ENCODE measurements at regions not wholly inside any gene's neighbourhood (a gene's known extent, or its start where the extent isn't known, plus 50 kb on each side); places are given as distances from the start of the nearest gene placed in this dataset.

DNA sequence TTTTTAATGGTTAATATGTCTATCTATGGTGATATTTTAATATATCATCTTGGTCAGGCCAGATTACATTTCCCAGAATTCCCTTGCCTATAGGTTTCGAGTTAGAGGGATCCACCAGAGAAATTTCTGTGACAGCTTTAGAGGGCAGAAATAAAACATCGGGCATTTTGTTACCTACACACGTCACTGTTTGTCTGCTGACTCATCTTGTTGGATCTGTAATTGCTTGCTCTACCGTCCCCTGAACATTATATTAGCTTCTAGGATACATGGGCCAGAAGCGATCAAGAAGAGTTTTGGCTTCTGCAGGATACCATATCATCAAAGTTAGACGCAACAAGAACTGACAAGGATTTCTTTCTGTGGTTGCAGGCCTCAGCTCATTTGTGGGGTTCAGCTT lies 795.8 kb upstream of the GCFC2 start:
- Histone ChIP-seq H3K79me1 (ENCODE audit: low read length) (no peaks in the 10 kb centered on the region), H4K5ac (ENCODE audit: low read length) (no peak overlapping the region), H3K9ac (ENCODE audit: low read length) (no peak overlapping the region), H3K79me2 (ENCODE audit: control insufficient read depth, insufficient read depth, low read length) (no peaks in the 10 kb centered on the region), H2AK5ac (ENCODE audit: low read length) (no peak overlapping the region), H2BK120ac (ENCODE audit: low read depth, low read length) (no peak overlapping the region), H3K4me3 (ENCODE audit: low read length) (no peak overlapping the region), H3K18ac (ENCODE audit: low read length) (no peak overlapping the region), H2BK5ac (ENCODE audit: low read length) (no peak overlapping the region), H4K8ac (ENCODE audit: low read depth, low read length) (no peak overlapping the region), H3K56ac (ENCODE audit: low read length) (no peak overlapping the region), H3K4ac (ENCODE audit: low read depth, low read length) (no peak overlapping the region), H3K27me3 (ENCODE audit: insufficient read depth, low read length, poor library complexity) (no peaks in the 10 kb centered on the region), H3K4me1 (ENCODE audit: control insufficient read depth, low read depth, low read length) (no peaks in the 10 kb centered on the region), H2BK15ac (replicated peaks; ENCODE audit: low read depth) (no peak overlapping the region), H3K23ac (ENCODE audit: low read length) (no peak overlapping the region), H3K27ac (ENCODE audit: low read depth, low read length) (no peak overlapping the region), H3K4me2 (ENCODE audit: low read length) (no peak overlapping the region), H3K36me3 (ENCODE audit: control insufficient read depth, insufficient read depth, low read length) (no peaks in the 10 kb centered on the region)
- no peak for DNase-seq
- WGBS (ENCODE audit: extremely low coverage, insufficient coverage, low lambda C conversion rate), result no CpG with 5 or more reads among the region's 6 CpGs

DNA sequence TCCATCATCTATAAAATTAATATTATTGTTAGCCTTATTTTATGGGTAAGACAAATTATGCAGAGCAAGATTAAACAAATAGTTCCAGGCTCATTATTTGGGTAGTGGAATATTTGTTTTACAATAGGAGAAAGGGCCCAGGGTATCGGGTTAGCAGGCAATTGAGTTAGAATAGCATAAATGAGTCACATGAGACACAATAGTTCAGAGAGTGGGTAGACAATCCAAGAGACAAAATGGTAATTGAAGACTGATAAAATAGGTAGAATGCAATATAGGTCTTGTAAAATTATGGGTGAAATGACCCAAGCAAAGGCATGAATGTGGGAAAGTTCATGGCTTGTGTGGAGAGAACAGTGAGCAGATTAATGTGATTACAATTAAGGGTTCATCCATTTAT lies 790.9 kb upstream of the GCFC2 start:
- Histone ChIP-seq H3K4me3 (ENCODE audit: low read length) (no peak overlapping the region), H4K8ac (ENCODE audit: low read depth, low read length) (no peak overlapping the region), H3K9ac (ENCODE audit: low read length) (no peak overlapping the region), H3K4me2 (ENCODE audit: low read length) (no peak overlapping the region), H3K23ac (ENCODE audit: low read length) (no peak overlapping the region), H3K4me1 (ENCODE audit: control insufficient read depth, low read depth, low read length) (no peaks in the 10 kb centered on the region), H3K79me2 (ENCODE audit: control insufficient read depth, insufficient read depth, low read length) (no peaks in the 10 kb centered on the region), H2BK5ac (ENCODE audit: low read length) (no peak overlapping the region), H3K56ac (ENCODE audit: low read length) (no peak overlapping the region), H2BK120ac (ENCODE audit: low read depth, low read length) (no peak overlapping the region), H3K36me3 (ENCODE audit: control insufficient read depth, insufficient read depth, low read length) (no peaks in the 10 kb centered on the region), H3K27me3 (ENCODE audit: insufficient read depth, low read length, poor library complexity) (no peaks in the 10 kb centered on the region), H3K79me1 (ENCODE audit: low read length) (no peaks in the 10 kb centered on the region), H2BK15ac (replicated peaks; ENCODE audit: low read depth) (no peak overlapping the region), H2AK5ac (ENCODE audit: low read length) (no peak overlapping the region), H3K27ac (ENCODE audit: low read depth, low read length) (no peak overlapping the region), H3K4ac (ENCODE audit: low read depth, low read length) (no peak overlapping the region), H3K18ac (ENCODE audit: low read length) (no peak overlapping the region), H4K5ac (ENCODE audit: low read length) (no peak overlapping the region)
- WGBS (ENCODE audit: extremely low coverage, insufficient coverage, low lambda C conversion rate), result no CpG with 5 or more reads among the region's 1 CpG
- no peak for DNase-seq

DNA sequence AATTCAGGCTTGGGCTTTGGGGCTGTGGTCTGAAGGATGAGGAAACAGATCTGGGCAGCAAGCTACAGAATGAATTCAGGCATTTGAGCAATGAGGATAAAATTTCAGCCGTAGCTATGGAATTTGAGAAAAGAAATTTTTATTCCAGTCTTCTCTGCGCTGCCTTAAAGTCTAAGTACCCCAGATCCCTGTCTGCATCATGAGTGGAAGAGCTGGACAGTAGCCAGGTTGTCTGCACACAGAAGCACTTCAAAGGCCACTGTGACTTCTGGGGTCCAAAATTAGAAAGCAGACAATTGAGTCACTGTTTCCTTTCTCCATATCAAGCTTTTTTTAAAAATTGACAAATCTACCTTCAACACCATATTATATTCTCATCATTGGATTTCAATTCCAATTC lies 787.6 kb upstream of the GCFC2 start:
- no peaks in the 10 kb centered on the region for H3K79me1 ChIP-seq (ENCODE audit: low read length)
- H3K56ac ChIP-seq (ENCODE audit: low read length), result no peak overlapping the region
- peak overlapping the region; percentile 88 for H2BK15ac ChIP-seq (replicated peaks; ENCODE audit: low read depth)
- H2BK120ac ChIP-seq (ENCODE audit: low read depth, low read length), result no peak overlapping the region
- H3K4me2 ChIP-seq (ENCODE audit: low read length), result no peak overlapping the region
- H4K8ac ChIP-seq (ENCODE audit: low read depth, low read length), result no peak overlapping the region
- H3K27me3 ChIP-seq (ENCODE audit: insufficient read depth, low read length, poor library complexity), result no peaks in the 10 kb centered on the region
- no peaks in the 10 kb centered on the region for H3K79me2 ChIP-seq (ENCODE audit: control insufficient read depth, insufficient read depth, low read length)
- H3K18ac ChIP-seq (ENCODE audit: low read length), result peak overlapping the region; percentile 28
- no peak overlapping the region for H2AK5ac ChIP-seq (ENCODE audit: low read length)
- H3K4ac ChIP-seq (ENCODE audit: low read depth, low read length), result no peak overlapping the region
- no peak overlapping the region for H3K9ac ChIP-seq (ENCODE audit: low read length)
- no CpG with 5 or more reads among the region's 2 CpGs for WGBS (ENCODE audit: extremely low coverage, insufficient coverage, low lambda C conversion rate)
- H3K36me3 ChIP-seq (ENCODE audit: control insufficient read depth, insufficient read depth, low read length), result no peaks in the 10 kb centered on the region
- no peak overlapping the region for H3K23ac ChIP-seq (ENCODE audit: low read length)
- H3K27ac ChIP-seq (ENCODE audit: low read depth, low read length), result no peak overlapping the region
- H4K5ac ChIP-seq (ENCODE audit: low read length), result no peak overlapping the region
- no peak for DNase-seq
- no peaks in the 10 kb centered on the region for H3K4me1 ChIP-seq (ENCODE audit: control insufficient read depth, low read depth, low read length)
- H3K4me3 ChIP-seq (ENCODE audit: low read length), result no peak overlapping the region
- no peak overlapping the region for H2BK5ac ChIP-seq (ENCODE audit: low read length)

DNA sequence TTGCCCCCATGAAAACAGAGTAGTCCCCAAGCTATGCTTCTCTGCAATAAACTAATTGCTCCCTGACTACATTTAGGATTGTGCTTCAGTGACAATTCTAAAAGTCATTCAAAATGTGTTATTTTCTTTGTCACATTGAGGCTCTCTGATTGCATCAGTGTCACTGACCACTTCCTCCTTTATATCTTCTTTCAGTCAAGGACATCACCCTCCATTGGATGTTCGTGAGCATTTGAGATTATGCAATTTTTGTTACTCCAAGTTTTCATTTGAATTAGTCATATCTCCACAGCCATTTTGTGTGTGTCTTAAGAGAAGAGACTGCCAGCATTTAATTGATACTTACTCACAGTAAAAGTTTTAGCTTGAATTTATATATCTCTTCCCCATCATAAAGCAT lies 780.8 kb upstream of the GCFC2 start:
- Histone ChIP-seq H3K4me2 (ENCODE audit: low read length) (no peak overlapping the region), H3K56ac (ENCODE audit: low read length) (no peak overlapping the region)
- WGBS (ENCODE audit: extremely low coverage, insufficient coverage, low lambda C conversion rate), result no CpG with 5 or more reads among the region's 1 CpG

DNA sequence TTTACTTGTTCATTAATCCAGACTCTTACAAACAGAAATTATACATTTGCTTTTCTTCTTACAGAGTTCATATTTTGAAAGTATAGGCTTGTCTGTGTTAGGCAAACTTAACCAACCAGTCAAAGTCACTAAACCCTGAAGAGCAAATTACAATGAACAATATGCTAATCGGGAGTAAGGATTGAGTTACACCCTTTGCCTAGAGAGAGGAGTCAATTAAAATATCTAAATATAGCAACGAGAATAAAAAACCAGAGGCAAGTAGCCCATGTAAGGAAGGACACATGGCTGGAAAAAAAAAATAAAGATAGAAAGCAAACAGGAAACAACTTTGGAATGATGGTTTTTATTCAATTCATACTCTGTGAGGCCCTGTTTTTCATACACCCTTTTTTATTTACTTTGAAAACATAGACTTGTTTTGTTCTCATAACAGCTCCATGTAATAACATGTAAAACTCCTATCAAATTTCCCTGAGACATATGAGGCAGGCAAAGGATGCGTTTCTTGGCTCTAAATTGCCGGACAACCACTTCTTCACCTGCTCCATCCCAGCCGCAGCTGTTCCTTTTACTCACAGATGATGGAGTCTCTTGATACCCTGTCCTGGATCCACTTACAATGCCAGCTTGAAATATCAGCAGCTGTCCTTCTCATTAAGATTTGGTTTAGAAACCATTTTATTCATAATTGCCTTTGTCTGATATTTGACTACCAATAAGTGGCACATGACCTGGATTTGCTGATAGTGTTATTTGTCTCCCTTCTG lies 767.7 kb upstream of the GCFC2 start:
- H2BK5ac ChIP-seq (ENCODE audit: low read length), result no peak overlapping the region
- H3K56ac ChIP-seq (ENCODE audit: low read length), result no peak overlapping the region
- WGBS (ENCODE audit: extremely low coverage, insufficient coverage, low lambda C conversion rate), result no CpG with 5 or more reads among the region's 5 CpGs
- H3K36me3 ChIP-seq (ENCODE audit: control insufficient read depth, insufficient read depth, low read length), result no peaks in the 10 kb centered on the region
- no peak overlapping the region for H3K18ac ChIP-seq (ENCODE audit: low read length)
- no peak for DNase-seq
- no peaks in the 10 kb centered on the region for H3K79me2 ChIP-seq (ENCODE audit: control insufficient read depth, insufficient read depth, low read length)
- H3K79me1 ChIP-seq (ENCODE audit: low read length), result no peaks in the 10 kb centered on the region
- H4K8ac ChIP-seq (ENCODE audit: low read depth, low read length), result no peak overlapping the region
- no peak overlapping the region for H2BK15ac ChIP-seq (replicated peaks; ENCODE audit: low read depth)
- no peak overlapping the region for H3K4me3 ChIP-seq (ENCODE audit: low read length)
- no peak overlapping the region for H3K4me2 ChIP-seq (ENCODE audit: low read length)
- H3K4ac ChIP-seq (ENCODE audit: low read depth, low read length), result no peak overlapping the region
- no peak overlapping the region for H3K9ac ChIP-seq (ENCODE audit: low read length)
- no peak overlapping the region for H4K5ac ChIP-seq (ENCODE audit: low read length)
- H3K27me3 ChIP-seq (ENCODE audit: insufficient read depth, low read length, poor library complexity), result no peaks in the 10 kb centered on the region
- H3K23ac ChIP-seq (ENCODE audit: low read length), result no peak overlapping the region
- no peak overlapping the region for H2AK5ac ChIP-seq (ENCODE audit: low read length)
- no peak overlapping the region for H2BK120ac ChIP-seq (ENCODE audit: low read depth, low read length)
- H3K4me1 ChIP-seq (ENCODE audit: control insufficient read depth, low read depth, low read length), result no peaks in the 10 kb centered on the region
- H3K27ac ChIP-seq (ENCODE audit: low read depth, low read length), result no peak overlapping the region

More for the DNA sequence above, 780.8 kb upstream of the GCFC2 start:
- Histone ChIP-seq H3K79me2 (ENCODE audit: control insufficient read depth, insufficient read depth, low read length) (no peaks in the 10 kb centered on the region), H3K18ac (ENCODE audit: low read length) (no peak overlapping the region), H2AK5ac (ENCODE audit: low read length) (no peak overlapping the region), H3K9ac (ENCODE audit: low read length) (no peak overlapping the region), H3K79me1 (ENCODE audit: low read length) (no peaks in the 10 kb centered on the region), H3K4me1 (ENCODE audit: control insufficient read depth, low read depth, low read length) (no peaks in the 10 kb centered on the region), H3K36me3 (ENCODE audit: control insufficient read depth, insufficient read depth, low read length) (no peaks in the 10 kb centered on the region), H3K23ac (ENCODE audit: low read length) (no peak overlapping the region), H3K27me3 (ENCODE audit: insufficient read depth, low read length, poor library complexity) (no peaks in the 10 kb centered on the region), H3K4me3 (ENCODE audit: low read length) (no peak overlapping the region), H2BK15ac (replicated peaks; ENCODE audit: low read depth) (no peak overlapping the region), H2BK5ac (ENCODE audit: low read length) (no peak overlapping the region), H3K27ac (ENCODE audit: low read depth, low read length) (no peak overlapping the region), H2BK120ac (ENCODE audit: low read depth, low read length) (no peak overlapping the region), H3K4ac (ENCODE audit: low read depth, low read length) (no peak overlapping the region), H4K5ac (ENCODE audit: low read length) (no peak overlapping the region), H4K8ac (ENCODE audit: low read depth, low read length) (no peak overlapping the region)
- DNase-seq, result no peak

DNA sequence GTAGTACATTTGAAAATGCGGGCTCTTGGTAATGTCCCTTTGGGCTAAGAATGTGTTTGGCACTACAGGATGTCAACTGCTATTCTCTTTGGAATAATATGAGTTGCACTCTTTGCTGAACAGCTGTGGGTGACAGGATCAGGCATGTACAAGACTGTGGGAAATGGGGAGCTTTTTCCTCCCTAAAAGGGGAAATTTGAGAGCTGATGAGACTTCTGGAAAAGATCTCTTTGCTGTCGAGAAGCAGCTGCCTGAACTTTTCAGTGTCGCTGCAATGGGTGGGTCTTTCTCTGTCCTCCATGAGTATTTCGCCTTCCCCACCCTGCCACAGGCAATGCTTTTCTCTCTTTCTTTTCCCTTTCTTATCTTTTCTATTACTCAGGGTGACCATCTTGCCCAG lies 762.2 kb upstream of the GCFC2 start:
- Histone ChIP-seq H3K36me3 (ENCODE audit: control insufficient read depth, insufficient read depth, low read length) (no peaks in the 10 kb centered on the region), H3K4me1 (ENCODE audit: control insufficient read depth, low read depth, low read length) (no peaks in the 10 kb centered on the region), H3K27ac (ENCODE audit: low read depth, low read length) (no peak overlapping the region), H3K27me3 (ENCODE audit: insufficient read depth, low read length, poor library complexity) (no peaks in the 10 kb centered on the region), H3K79me2 (ENCODE audit: control insufficient read depth, insufficient read depth, low read length) (no peaks in the 10 kb centered on the region), H3K9ac (ENCODE audit: low read length) (no peak overlapping the region), H3K18ac (ENCODE audit: low read length) (no peak overlapping the region), H3K79me1 (ENCODE audit: low read length) (no peaks in the 10 kb centered on the region), H2BK15ac (replicated peaks; ENCODE audit: low read depth) (no peak overlapping the region), H2BK120ac (ENCODE audit: low read depth, low read length) (no peak overlapping the region), H3K23ac (ENCODE audit: low read length) (no peak overlapping the region), H2AK5ac (ENCODE audit: low read length) (no peak overlapping the region), H3K4me3 (ENCODE audit: low read length) (no peak overlapping the region), H4K5ac (ENCODE audit: low read length) (no peak overlapping the region), H4K8ac (ENCODE audit: low read depth, low read length) (no peak overlapping the region), H3K4ac (ENCODE audit: low read depth, low read length) (no peak overlapping the region), H3K4me2 (ENCODE audit: low read length) (no peak overlapping the region), H2BK5ac (ENCODE audit: low read length) (no peak overlapping the region), H3K56ac (ENCODE audit: low read length) (no peak overlapping the region)
- DNase-seq, result no peak
- no CpG with 5 or more reads among the region's 4 CpGs for WGBS (ENCODE audit: extremely low coverage, insufficient coverage, low lambda C conversion rate)

Data from mesendoderm (in vitro differentiated cells).